Activated CD4-positive, alpha-beta T cell treated with anti-CD3 and anti-CD28 coated beads, Interleukin-2, Interleukin-4, amounts not matched to agents 100 ng/mL and 50 ng/mL, durations not matched to agents 16 hours and 8 hours (primary cell): ENCODE measurements at regions not wholly inside any gene's neighbourhood (a gene's known extent, or its start where the extent isn't known, plus 50 kb on each side); places are given as distances from the start of the nearest gene placed in this dataset.
"Not testable (repeated sequence)": the region's sequence is repeated elsewhere in the genome, so short reads cannot be mapped to it uniquely, and the experiment has no call there.

ENCODE experiments used
- DNase-seq: peaks from one replicate; pipeline ENCODE4 v3.0.0-alpha.2; 2020; ENCODE audit warnings: low spot score

DNA sequence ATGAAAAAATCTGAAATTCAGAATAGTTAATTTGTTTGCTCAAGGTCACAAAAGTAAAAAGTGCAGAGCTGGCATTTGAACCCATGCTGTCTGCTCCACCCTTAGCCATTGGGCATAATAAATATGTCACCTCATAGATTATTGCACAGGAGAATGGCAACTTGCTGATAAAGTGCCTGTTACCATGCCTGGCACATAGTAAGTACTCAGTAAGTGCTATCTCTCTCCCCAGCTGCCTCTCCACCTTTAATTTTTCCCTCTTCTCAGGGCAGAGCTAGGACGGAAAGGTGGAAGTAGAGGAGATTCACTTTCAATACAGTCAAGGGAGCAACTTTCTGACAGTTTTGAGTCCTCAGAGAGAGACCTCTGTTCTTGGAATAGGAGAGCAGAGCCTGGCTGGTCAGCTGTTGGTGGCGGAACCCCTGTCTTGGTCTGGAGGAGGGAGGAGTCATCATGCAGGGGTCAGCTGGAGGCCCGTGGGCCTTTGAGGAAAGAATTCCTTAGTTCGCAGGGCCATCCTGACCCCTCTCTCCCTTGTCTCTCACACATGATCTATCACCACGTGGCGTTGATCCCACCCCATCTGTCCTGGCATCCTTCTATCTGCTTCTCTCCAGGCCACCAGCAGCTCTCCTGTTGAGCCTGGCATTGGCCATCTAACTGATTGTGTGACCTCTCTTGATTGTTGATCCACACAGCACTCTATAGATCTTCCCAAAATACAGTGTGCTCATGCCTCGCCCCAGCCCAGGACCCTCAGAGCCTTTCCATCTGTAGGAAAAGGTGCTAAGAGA, 149.3 kb downstream of the RPLP1 start:
- no peak for DNase-seq

GRCh38 chr15:69602921-69603320, 150.3 kb downstream of the RPLP1 start:
- DNase-seq: no peak

- no peak for DNase-seq
Measured at GRCh38 chr15:69603369-69604071, 150.9 kb downstream of the RPLP1 start.

DNA sequence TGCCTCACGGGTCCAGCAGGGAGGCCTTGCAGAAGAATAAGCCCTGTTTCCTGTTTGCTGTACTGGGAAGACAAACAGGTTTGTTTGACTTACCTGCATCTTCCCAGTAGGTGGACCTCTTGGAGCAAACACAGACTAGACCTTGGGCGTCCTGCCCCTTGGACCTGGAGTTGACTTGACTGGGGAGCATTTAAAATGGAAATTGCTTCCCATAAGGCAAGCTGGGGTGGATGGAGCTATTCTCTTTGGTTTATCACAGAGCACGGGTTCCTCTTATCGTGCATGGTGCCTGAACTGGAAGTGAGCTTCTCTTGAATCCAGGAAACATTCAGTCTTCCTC, 151.4 kb downstream of the RPLP1 start:
- DNase-seq: no peak

DNA sequence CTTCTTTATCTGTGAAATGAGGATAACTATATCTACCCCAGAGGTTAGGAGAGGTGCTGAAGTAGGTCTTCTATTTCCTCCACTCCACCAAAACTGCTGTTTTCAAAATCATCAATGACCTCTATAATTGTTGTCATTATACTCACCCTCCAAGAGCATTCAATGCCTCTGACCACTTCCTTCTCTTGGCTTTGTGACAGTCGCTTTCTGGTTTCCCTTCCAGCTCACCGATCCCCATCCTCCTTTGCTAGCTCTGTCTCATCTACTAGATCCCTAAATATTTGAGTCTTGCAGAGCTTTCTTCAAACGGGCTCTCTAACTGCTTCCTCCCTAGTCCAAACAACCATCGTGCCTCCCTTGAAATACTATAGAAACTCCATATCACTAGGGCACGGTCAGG, 153.5 kb downstream of the RPLP1 start:
- DNase-seq: no peak

DNA sequence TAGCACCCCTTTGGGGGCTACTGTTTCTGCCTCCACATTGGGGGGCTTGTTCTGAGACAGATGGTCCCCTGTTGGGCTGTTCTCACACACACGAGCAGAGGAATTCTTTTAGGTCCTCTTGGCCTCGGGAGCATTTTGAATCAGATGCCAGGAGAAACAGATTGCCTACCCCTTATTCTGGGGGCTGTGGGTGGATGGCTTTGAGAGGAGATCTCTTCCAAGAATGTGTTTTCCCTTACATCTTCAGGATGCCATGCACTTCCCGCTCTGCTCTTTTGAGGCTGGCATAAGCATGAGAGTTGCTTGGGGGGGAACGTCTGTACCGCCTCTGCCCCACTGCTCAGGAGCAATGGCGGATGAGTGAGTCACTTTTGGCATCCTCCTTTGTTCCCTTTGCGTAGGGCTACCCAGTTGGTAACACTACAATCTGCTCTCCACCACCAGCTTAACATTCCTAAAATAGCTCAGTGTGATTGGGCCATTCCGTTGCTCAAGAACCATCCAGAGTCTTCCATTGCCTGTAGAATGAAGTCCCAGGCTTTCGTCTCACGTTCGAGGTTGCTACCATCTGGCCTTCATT, 154.4 kb downstream of the RPLP1 start:
- no peak for DNase-seq

- no peak for DNase-seq
Measured at GRCh38 chr15:69608661-69609060, 156.0 kb downstream of the RPLP1 start.

DNA sequence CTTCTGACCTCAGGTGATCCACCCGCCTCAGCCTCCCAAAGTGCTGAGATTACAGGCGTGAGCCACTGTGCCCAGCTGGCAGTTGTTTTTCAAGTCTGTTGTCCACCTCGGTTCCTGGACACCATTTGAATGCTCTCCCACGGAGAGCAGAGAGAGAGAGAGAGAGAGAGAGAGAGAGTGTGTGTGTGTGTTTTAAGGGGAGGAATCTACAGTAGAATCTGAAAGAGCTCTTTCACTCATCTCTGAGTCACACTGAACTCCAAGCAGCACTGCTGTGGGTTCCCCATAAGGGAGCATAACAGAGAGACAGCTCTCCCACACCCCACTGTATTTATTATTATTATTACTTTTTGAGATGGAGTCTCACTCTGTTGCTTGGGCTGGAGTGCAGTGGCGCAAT, 156.6 kb downstream of the RPLP1 start:
- no peak for DNase-seq

DNA sequence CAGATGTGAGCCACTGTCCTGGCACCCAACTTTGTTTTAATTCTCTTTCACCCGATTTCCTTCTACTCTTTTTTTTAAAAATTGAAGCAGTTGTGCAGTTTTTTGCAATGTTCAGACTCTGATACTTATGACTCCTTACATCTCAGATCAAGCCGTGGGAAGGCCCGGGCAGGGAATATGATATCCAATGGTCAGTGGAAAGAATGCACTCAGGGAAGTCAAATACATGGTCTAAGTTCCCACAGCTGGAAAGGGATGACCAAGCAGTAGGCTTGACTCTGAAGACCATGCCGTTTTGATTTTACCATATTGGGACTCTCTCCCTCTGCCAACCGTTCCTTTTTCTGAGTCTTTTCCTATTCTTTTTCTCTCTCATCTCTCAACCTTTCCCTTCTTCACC, 157.2 kb downstream of the RPLP1 start:
- no peak for DNase-seq

DNA sequence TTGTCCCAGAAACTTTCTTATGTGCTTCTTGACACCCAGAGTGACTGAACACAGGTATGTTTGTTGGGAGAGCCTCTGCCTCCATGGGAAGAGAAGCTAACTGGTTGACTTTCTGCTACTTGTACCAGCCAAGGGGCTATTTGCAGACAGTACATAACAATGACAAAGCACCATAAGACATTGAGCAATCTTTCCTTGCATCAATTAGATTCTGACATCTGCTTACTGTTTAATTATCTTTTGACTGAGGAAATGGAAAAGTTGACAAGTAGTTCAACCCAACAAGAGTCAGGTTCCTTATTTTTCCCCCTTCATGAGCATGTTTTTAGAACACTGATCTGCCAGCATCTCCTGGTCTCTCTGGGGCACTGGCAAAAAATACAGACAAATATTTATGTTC, 157.7 kb downstream of the RPLP1 start:
- no peak for DNase-seq

GRCh38 chr15:69610858-69611257, 158.2 kb downstream of the RPLP1 start:
- no peak for DNase-seq

- no peak for DNase-seq
Measured at GRCh38 chr15:69612112-69612511, 159.5 kb downstream of the RPLP1 start.

GRCh38 chr15:69613182-69613581, 160.6 kb downstream of the RPLP1 start:
- DNase-seq: no peak

- no peak for DNase-seq
Measured at GRCh38 chr15:69613988-69614387, 161.4 kb downstream of the RPLP1 start.

DNA sequence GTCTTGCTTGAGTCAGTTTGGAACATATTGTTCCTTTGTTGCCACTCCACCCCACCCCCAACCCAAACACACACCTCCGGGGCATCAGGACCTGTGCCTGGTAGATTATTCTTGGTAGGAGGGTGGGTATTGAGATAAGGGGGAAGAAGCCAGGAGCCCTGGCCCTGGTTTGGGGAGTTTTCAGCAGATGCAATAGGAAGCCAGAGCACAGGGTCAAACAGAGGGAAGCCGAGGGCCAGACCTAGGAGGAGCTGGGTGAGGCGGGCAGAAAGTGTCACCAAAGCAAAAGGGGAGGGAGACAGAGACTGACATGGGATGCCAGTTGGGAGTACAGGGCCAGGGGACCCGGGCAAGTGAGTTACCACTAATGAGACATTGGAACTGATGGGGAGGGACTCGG, 163.1 kb downstream of the RPLP1 start:
- no peak for DNase-seq

GRCh38 chr15:69616558-69616957, 163.9 kb downstream of the RPLP1 start:
- DNase-seq: no peak

DNA sequence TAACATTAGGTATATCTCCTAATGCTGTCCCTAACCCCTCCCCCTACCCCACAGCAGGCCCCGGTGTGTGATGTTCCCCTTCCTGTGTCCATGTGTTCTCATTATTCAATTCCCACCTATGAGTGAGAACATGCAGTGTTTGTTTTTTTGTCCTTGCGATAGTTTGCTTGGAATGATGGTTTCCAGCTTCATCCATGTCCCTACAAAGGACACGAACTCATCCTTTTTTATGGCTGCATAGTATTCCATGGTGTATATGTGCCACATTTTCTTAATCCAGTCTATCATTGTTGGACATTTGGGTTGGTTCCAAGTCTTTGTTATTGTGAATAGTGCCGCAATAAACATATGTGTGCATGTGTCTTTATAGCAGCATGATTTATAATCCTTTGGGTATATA, 164.5 kb downstream of the RPLP1 start:
- not testable (repeated sequence) for DNase-seq

GRCh38 chr15:69623392-69624154, 171.0 kb downstream of the RPLP1 start:
- DNase-seq: no peak

- DNase-seq: no peak
Measured at GRCh38 chr15:69624155-69624520, 171.5 kb downstream of the RPLP1 start.

DNA sequence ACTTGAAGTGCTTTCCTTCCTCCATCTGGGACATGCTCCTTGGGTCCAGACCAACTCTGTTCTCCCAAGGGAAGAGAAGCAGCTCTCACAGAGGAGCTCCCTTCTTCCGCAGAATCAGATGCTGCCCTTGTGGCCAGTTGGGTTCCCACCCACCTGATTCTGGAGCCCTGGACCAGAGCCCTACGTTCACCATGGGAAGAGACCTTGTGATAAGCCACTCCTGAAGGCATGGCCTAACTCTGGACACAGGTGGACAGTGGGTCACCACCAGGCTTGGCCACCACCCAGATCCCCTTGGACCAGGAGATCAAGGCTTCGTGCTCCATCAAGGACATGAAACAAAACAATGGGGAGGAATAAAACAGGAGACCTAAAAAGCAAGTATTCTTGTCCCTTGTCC, 172.2 kb downstream of the RPLP1 start:
- no peak for DNase-seq

DNA sequence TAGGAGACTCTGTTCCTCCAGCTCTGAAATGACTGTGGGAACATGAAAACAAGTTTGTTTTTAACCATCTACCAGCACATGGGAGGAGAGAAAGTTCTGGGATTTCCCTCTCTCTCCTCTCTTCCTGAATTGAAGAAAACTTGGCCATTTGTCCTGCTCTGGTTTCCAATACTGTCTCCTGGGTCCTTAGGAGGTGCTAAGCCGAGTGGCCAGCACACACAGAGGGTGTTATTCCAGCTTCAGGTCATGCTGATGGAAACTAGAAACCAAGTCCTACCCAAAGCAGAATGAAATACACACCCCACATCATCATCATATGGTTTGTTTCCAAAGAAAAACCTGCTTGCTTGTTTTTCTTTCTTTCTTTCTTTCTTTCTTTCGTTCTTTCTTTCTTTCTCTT, 172.7 kb downstream of the RPLP1 start:
- no peak for DNase-seq

DNA sequence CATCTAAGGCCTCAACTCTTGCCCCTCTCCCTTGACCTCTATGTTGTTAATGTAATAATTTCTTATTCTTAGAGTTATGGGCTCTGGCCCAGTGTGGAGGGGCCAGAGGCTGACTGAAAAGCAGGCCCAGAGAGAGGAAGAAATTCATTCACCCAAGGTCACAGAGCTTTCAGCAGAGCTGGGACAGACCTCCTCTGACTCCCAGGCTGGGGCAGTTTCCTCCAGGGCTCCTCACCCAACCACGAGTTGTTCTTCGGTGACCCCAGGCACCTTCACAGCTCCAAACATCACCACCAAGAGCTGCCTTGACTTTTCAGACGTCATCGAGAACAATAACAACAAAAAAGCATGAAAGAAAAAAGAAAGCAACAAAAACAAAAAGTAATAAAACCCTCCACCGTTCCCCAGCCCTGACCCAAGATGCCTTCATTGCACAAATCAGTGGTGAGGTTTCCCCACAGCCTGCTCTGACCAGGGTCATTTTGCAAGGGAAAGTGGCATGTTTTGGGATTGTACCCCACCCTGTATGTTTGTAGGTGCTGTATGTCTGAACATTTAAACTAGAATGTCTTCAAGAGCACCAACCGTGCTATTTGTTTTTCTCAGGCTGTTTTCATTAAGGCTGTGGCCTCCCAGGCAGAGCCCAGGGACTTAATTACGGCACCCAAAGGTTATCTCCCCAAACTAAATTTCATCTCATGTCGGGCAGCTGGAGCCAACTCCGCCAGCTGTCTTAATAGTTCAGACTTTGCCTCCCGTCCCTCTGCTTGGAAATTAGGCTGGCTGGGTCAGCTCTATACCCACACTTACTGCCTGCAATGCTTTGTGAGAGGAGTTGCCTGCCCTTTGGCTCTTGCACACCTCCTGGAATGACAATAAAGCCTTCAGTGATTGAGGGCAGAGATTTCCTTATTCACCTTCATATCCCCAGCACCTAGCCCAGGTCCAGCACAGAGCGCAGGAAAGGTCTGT, 173.8 kb downstream of the RPLP1 start:
- DNase-seq: no peak
